ENCODE measurements at regions not wholly inside any gene's neighbourhood (a gene's known extent, or its start where the extent isn't known, plus 50 kb on each side); places are given as distances from the start of the nearest gene placed in this dataset.

DNA sequence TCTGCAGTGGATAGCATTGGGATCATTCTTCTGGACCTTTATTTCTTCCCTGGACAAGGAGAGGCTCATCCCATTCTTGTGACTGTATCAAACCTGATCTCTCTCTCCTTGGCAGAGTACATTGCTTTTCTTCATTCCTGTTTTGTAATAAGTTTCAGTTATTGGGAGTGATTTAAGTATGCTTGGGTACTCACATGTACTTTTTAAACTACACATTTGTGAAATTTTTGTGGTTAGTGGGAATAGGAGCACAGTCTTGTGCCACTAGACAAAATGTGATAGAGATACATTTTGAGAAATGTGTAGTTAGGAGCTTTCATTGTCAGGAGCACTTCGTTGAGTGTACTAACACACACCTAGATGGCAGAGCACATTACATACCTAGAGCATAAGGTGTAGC lies 262.6 kb downstream of the C3orf38 start:
- no peak for DNase-seq (ENCODE audit: insufficient read length)
- no peak for TF ChIP-seq POLR2A (IDR thresholded peaks at IDR 0.05; ENCODE audit: low read depth, low read length)
- no peak for TF ChIP-seq POLR2AphosphoS5 (IDR thresholded peaks at IDR 0.05; ENCODE audit: low read depth, low read length)
- no peak for TF ChIP-seq TAF1 (IDR thresholded peaks at IDR 0.05; ENCODE audit: borderline replicate concordance, low read depth, low read length)
- FAIRE-seq = no peak

- FAIRE-seq (no peak), DNase-seq (ENCODE audit: insufficient read length) (no peak)
- TF ChIP-seq POLR2A (IDR thresholded peaks at IDR 0.05; ENCODE audit: low read depth, low read length) = no peak
- no peak for TF ChIP-seq POLR2AphosphoS5 (IDR thresholded peaks at IDR 0.05; ENCODE audit: low read depth, low read length)
- TF ChIP-seq TAF1 (IDR thresholded peaks at IDR 0.05; ENCODE audit: borderline replicate concordance, low read depth, low read length) = no peak
These were observed 266.7 kb downstream of the C3orf38 start for GRCh38 chr3:88416436-88416835.

DNA sequence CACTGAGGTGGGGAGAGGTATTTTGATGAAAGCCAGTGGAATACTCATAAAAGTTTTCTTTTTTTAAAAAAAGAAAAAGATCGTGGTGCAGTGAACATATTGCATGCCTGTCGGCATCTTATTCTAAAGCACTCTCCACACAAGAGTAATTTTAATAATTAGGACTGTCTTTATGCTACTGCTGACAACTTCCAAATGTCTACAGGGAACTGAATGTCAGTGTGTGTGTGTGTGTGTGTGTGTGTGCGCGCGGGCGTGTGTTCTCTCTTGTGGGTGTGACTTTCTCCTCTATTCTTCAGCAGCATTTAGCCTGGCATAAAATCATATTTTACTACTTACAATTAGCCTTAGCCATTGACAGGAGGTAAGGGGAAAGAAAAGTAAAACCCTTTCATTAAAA lies 268.5 kb downstream of the C3orf38 start:
- TF ChIP-seq TAF1 (IDR thresholded peaks at IDR 0.05; ENCODE audit: borderline replicate concordance, low read depth, low read length) (no peak), POLR2A (IDR thresholded peaks at IDR 0.05; ENCODE audit: low read depth, low read length) (no peak), POLR2AphosphoS5 (IDR thresholded peaks at IDR 0.05; ENCODE audit: low read depth, low read length) (no peak)
- FAIRE-seq (no peak), DNase-seq (ENCODE audit: insufficient read length) (no peak)

GRCh38 chr3:88433568-88433967 lies 283.8 kb downstream of the C3orf38 start:
- peak; percentile 81 for FAIRE-seq
- DNase-seq (ENCODE audit: insufficient read length) = no peak
- TF ChIP-seq TAF1 (IDR thresholded peaks at IDR 0.05; ENCODE audit: borderline replicate concordance, low read depth, low read length) = no peak
- TF ChIP-seq POLR2AphosphoS5 (IDR thresholded peaks at IDR 0.05; ENCODE audit: low read depth, low read length) = no peak
- no peak; the same call in 1 of the 2 replicates for TF ChIP-seq POLR2A (IDR thresholded peaks at IDR 0.05; ENCODE audit: low read depth, low read length)

GRCh38 chr3:88434001-88434400 lies 284.2 kb downstream of the C3orf38 start:
- TF ChIP-seq POLR2AphosphoS5 (IDR thresholded peaks at IDR 0.05; ENCODE audit: low read depth, low read length) (no peak), POLR2A (IDR thresholded peaks at IDR 0.05; ENCODE audit: low read depth, low read length) (no peak), TAF1 (IDR thresholded peaks at IDR 0.05; ENCODE audit: borderline replicate concordance, low read depth, low read length) (no peak)
- FAIRE-seq = no peak
- DNase-seq (ENCODE audit: insufficient read length) = no peak

DNA sequence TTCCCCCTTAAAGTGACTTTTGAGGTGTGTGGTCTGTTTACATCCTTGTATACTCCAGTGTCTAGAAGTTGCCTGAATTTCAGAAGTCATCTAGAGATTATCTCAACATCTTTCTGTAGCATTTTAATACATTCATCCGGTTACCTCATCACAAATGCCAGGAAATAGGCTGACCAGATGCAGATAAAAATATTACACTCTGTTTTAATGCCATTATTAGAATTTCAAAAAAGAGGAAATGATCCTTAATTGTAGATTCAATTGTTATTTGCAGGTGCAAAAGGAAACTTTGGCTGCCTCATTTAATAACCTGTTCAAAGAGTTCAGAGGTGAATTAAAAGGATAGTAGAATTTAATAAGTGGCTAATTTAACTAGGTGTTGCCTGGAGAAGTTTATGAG lies 290.9 kb downstream of the C3orf38 start:
- DNase-seq (ENCODE audit: insufficient read length) (no peak), FAIRE-seq (no peak)
- TF ChIP-seq POLR2AphosphoS5 (IDR thresholded peaks at IDR 0.05; ENCODE audit: low read depth, low read length) = no peak
- no peak for TF ChIP-seq TAF1 (IDR thresholded peaks at IDR 0.05; ENCODE audit: borderline replicate concordance, low read depth, low read length)
- TF ChIP-seq POLR2A (IDR thresholded peaks at IDR 0.05; ENCODE audit: low read depth, low read length) = no peak

DNA sequence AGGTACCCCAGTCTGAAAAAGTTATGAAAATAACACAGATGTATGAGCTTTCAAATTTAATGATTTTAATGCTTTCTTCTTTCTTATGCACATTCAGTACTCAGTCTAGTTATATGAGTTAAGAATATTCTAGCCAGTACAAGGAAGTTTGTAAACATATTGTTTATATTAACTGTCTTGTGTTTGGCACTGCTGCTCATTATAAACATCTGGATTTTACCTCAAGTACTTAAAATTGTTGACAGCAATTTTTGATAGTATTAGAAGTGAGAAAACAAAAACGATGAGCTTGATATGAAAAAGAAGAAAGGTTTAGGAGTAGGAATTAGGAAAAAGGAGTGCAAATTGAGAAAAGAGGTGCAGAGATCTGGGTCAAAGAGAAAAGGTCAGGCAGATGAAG lies 293.3 kb downstream of the C3orf38 start:
- TF ChIP-seq POLR2A (IDR thresholded peaks at IDR 0.05; ENCODE audit: low read depth, low read length) = no peak
- no peak for TF ChIP-seq TAF1 (IDR thresholded peaks at IDR 0.05; ENCODE audit: borderline replicate concordance, low read depth, low read length)
- no peak for TF ChIP-seq POLR2AphosphoS5 (IDR thresholded peaks at IDR 0.05; ENCODE audit: low read depth, low read length)
- DNase-seq (ENCODE audit: insufficient read length) = no peak
- no peak for FAIRE-seq

DNA sequence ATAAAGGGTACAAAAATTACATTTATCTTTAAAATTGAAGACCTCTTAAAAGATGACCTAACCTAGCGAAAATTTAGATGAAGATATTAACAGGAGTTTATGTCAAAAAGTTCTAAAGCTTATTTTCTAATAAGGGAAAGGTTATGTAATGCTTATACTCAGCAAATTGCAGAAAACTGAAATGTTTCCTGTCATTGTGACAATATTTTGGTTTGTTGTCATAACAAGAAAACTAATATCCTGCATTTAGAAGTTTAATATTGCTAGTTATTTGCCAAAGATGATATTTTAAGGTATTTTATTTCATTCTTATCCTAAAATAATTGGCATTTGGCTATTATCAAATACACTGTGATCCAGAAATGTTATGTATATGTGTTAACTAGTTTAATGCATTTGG lies 294.5 kb downstream of the C3orf38 start:
- TF ChIP-seq POLR2AphosphoS5 (IDR thresholded peaks at IDR 0.05; ENCODE audit: low read depth, low read length) = no peak
- TF ChIP-seq POLR2A (IDR thresholded peaks at IDR 0.05; ENCODE audit: low read depth, low read length) = no peak
- no peak for TF ChIP-seq TAF1 (IDR thresholded peaks at IDR 0.05; ENCODE audit: borderline replicate concordance, low read depth, low read length)
- DNase-seq (ENCODE audit: insufficient read length) (no peak), FAIRE-seq (no peak)

GRCh38 chr3:88452228-88452627 lies 302.5 kb downstream of the C3orf38 start:
- TF ChIP-seq POLR2A (IDR thresholded peaks at IDR 0.05; ENCODE audit: low read depth, low read length) = no peak
- no peak for TF ChIP-seq TAF1 (IDR thresholded peaks at IDR 0.05; ENCODE audit: borderline replicate concordance, low read depth, low read length)
- no peak for TF ChIP-seq POLR2AphosphoS5 (IDR thresholded peaks at IDR 0.05; ENCODE audit: low read depth, low read length)
- DNase-seq (ENCODE audit: insufficient read length) (no peak), FAIRE-seq (no peak)

DNA sequence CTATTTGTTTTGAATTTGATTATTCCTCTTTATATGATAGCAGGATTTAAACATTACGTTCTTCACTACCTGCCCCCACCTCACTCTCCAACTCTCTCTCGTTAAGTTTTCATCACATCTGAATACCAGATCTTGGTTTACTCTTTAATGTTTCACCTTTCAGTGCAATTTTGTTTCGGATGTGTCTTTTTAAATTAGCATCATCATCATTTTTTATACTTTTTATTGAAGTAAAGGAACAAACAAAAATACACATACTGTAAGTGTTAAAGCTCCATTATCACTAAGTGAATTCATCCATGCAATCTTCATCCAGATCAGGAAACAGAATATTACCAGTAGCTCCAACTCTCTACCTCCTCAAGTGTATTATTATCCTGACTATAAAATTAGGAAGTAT lies 310.6 kb downstream of the C3orf38 start:
- DNase-seq (ENCODE audit: insufficient read length) (no peak), FAIRE-seq (no peak)
- no peak for TF ChIP-seq POLR2A (IDR thresholded peaks at IDR 0.05; ENCODE audit: low read depth, low read length)
- TF ChIP-seq TAF1 (IDR thresholded peaks at IDR 0.05; ENCODE audit: borderline replicate concordance, low read depth, low read length) = no peak
- TF ChIP-seq POLR2AphosphoS5 (IDR thresholded peaks at IDR 0.05; ENCODE audit: low read depth, low read length) = no peak

DNA sequence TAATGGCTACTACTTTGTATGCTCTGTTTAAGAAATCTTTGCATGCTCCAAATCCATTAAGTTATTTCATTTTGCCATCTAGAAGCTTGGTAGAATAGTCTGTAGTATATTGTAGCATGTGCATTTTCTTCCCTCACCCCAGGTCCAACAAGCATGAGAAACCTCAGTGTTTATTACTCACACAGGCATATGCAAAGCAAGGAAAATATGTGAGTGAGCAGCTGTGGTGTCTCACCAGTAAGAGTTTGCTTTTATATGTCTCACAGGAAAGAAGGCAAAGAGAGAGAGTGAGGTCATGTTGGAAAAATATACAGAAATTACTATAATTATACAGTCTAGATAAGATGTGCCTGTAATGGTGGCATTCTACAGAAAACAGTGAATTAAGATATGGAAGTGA lies 312.5 kb downstream of the C3orf38 start:
- FAIRE-seq (no peak), DNase-seq (ENCODE audit: insufficient read length) (no peak)
- TF ChIP-seq POLR2A (IDR thresholded peaks at IDR 0.05; ENCODE audit: low read depth, low read length) (no peak), POLR2AphosphoS5 (IDR thresholded peaks at IDR 0.05; ENCODE audit: low read depth, low read length) (no peak), TAF1 (IDR thresholded peaks at IDR 0.05; ENCODE audit: borderline replicate concordance, low read depth, low read length) (no peak)

DNA sequence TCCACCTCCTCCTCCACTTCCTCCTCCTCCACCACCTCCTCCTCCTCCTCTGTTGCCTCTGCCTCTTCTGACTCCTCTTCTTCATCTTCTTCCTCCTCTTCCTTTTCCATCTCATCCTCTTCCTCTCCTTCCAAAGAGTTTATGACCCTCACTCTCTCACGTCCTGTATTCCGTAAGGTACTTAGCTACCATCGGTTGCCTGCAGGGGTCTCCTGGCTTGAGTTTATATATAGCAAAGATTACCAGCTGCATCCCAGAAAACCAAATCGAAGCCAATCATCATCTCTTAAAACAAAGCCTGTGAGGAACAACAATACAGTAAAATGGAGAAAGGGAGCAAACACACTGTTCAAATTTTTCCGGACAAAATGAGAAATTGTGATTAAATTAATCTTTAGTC lies 317.4 kb downstream of the C3orf38 start:
- TF ChIP-seq TAF1 (IDR thresholded peaks at IDR 0.05; ENCODE audit: borderline replicate concordance, low read depth, low read length) (no peak), POLR2AphosphoS5 (IDR thresholded peaks at IDR 0.05; ENCODE audit: low read depth, low read length) (no peak), POLR2A (IDR thresholded peaks at IDR 0.05; ENCODE audit: low read depth, low read length) (no peak)
- no peak for DNase-seq (ENCODE audit: insufficient read length)
- no peak for FAIRE-seq

DNA sequence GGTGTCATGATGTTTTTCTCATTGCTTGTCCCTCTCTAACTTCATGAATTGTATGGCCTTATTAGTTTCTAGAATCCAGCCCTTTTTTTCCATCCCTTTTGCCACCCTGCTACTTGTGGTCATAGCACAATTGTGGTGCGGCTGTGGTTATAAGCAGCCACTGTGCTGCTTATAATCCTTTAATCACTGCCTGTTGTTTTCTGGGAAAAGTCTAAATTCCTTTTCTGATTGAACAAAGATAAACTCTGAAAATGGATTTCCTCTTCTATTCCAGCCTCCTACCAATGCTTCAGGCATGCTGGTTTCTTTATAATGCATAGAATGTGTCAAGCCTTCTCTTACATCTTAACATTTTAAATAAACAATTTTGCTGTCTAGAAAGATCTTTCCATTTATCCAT lies 319.5 kb downstream of the C3orf38 start:
- DNase-seq (ENCODE audit: insufficient read length) = no peak
- no peak for FAIRE-seq
- TF ChIP-seq POLR2A (IDR thresholded peaks at IDR 0.05; ENCODE audit: low read depth, low read length) (no peak), POLR2AphosphoS5 (IDR thresholded peaks at IDR 0.05; ENCODE audit: low read depth, low read length) (no peak), TAF1 (IDR thresholded peaks at IDR 0.05; ENCODE audit: borderline replicate concordance, low read depth, low read length) (no peak)

Measured in GM12892 (cell line).